SKM-1 treated with dmso at 0.1 percent for 144 hours (cell line): ENCODE measurements at regions not wholly inside any gene's neighbourhood (a gene's known extent, or its start where the extent isn't known, plus 50 kb on each side); places are given as distances from the start of the nearest gene placed in this dataset.

Experiments
- DNase-seq: peaks from one replicate; lab custom pipeline; 2025; ENCODE audit not compliant: unreplicated experiment; lab: John Stamatoyannopoulos, UW

GRCh38 chr7:155138204-155138603 lies 68.1 kb downstream of the HTR5A start:
- no peak for DNase-seq

- DNase-seq: no peak
Observed at GRCh38 chr7:155141562-155141961, 71.4 kb downstream of the HTR5A start.

DNA sequence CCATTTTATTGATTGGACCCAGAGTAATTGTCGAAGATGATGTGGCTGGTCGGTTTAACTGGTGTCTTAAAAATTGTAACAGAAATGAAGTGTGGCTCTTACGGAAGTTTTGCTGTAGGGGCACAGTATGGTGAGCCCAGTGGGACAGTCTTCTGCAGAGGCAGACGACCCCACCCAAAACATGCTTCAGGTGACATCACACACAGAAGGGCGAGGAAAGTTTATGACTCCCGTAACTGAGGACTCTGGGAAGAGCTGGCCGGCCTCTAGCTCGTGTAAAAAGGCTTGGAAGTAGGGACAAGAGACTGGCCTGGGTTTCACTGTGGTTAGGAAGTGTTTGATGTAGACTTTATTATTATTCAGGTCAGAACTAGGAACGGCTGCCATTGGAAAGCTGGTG lies 73.3 kb downstream of the HTR5A start:
- no peak for DNase-seq

DNA sequence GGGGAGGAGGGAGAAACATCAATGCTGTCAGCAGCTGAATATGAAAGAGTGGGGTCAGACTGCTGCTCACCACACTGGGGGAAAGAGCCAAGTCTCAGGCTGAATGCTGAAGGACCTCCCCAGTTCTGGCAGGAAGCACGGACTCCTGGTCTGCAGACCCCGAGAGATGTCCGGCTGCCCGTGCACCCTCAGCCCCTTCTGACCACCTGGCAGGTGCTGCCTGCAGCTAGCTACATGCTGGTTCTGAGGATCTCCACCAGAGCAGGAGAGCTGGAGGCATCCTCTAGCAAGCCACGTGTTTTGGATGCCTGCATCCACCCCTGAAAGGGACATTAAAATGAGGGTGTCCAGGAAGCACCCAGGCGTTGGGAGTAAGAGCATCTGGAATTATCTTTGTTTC lies 74.2 kb downstream of the HTR5A start:
- no peak for DNase-seq

GRCh38 chr7:155145477-155146255 lies 75.5 kb downstream of the HTR5A start:
- DNase-seq: no peak

GRCh38 chr7:155147172-155147571 lies 77.0 kb downstream of the HTR5A start:
- DNase-seq: no peak

DNA sequence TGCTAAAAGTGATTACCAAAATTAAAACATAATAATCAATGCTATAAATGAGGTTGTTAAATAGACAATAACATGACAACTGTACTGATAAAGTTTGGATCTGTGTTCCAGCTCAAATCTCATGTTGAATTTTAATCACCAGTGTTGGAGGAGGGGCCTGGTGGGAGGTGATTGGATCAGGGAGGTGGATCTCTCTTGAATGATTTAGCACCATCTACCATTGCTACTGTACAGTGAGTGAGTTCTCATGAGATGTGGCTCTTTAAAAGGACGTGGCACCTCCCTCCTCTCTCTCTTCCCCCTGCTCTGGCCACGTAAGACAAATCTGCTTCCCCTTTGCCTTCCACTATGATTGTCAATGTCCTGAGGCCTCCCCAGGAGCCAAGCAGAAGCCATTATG lies 77.5 kb downstream of the HTR5A start:
- DNase-seq: no peak

DNA sequence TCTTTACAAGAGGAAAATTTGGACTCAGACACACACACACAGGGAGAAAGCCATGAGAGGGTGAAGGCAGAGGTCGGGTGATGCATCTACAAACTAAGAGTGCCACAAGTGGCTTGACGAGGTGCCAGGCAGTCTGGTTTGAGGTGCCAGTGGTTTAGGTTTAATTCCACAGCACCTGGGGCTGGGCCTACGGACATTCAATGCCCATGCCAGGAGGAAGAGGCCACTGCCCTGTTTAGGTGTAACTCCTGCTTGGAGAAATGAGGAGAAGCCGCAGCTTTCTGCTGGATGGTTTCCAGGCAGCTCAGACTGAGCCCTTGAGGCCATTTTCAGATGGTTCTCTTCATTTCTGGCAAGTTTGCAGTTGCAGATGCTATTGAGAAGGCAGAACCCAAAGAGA lies 83.6 kb downstream of the HTR5A start:
- no peak for DNase-seq

DNA sequence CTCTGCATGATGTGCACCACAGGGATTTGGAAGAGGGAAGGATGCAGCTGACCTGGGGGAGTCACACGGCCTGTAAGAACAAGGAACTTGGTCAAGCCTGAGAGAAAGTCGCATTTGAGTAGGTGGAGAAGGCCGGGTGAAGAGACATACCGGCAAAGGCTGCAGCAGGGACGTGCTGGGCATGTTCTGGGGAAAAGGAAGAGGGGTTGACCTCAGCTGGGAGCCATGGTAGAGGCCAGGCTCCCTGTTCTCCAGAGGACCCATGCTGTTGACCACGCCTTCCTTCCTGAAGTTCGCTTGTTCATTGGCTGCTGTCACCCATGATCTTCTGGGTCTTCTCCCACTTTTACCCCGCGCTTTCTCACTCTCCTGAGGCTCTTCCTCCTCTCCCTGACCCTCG lies 84.5 kb downstream of the HTR5A start:
- DNase-seq: no peak

DNA sequence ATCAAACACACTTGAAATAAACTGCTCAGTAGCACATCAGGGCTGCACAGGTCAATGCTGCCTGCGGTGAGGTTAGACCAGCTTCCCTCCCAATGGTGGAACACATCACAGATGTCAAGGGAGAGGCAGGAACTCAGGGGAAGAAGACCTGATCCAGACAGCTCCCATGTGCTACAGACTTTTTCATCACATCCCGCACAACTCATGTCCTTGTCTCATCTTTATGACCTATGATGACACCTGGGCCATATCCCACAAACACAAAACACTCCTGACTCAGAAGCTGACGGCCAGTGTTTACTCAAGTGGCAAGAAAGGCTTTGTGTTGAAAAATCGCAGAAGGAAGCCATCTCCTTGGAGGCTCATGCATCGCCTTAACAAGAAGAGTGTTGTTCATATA lies 91.6 kb downstream of the HTR5A start:
- DNase-seq: no peak

DNA sequence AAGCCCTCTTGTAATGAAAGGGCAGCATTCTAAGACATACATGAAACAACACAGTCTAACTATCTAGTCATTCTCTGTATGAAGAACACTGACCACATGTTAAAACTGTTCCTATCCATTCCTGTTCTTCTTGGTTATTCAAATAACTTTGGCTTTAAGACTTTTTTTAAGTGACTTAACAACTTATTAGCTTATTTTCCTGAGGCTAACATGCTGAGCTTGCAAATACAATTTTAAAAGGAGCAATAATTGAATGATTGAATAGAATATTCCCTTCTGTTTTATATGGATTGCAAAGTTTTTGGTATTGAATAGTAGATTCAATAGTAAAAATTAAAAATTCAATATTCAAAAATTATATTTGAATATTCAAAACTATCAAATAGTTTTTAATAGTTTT lies 92.3 kb downstream of the HTR5A start:
- DNase-seq: no peak

DNA sequence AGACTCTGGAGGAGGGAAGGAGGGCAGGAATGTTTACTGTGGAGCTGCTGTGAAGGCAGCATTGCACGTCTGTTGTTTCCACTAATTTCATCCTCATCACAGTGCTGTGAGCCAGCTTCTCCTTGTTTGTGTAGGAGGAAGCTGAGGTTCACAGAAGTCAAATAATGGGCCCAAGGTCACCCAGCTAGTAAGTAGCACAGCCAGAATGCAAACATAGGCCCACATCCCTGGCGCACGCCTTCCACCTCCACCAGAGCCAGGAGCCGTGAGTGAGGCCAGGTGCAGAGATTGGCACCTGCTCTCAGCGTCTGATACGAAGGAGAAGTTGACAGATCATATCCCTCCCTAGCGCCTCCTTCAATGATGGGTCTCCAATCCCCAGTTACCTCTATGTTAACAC lies 93.6 kb downstream of the HTR5A start:
- no peak for DNase-seq

GRCh38 chr7:155164316-155164715 lies 94.2 kb downstream of the HTR5A start:
- no peak for DNase-seq

DNA sequence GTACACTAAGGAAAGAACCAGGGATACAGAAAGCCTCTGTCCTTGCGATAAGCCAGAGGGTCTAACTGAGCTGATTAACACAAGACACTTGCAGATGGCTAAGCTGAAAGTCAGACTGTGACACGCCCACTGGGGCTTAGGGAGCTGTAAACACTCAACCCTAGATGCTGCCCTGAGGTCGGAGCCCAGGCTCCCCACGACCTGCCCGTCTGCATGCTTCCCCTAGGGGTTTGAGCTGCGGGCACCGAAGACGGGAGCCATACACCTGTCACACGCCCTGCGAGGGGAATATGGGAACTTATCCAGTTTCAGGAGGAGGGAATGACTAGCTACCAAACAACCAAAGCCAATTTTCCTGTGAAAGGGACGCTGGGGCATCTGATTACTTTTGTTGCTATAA lies 96.0 kb downstream of the HTR5A start:
- no peak for DNase-seq

DNA sequence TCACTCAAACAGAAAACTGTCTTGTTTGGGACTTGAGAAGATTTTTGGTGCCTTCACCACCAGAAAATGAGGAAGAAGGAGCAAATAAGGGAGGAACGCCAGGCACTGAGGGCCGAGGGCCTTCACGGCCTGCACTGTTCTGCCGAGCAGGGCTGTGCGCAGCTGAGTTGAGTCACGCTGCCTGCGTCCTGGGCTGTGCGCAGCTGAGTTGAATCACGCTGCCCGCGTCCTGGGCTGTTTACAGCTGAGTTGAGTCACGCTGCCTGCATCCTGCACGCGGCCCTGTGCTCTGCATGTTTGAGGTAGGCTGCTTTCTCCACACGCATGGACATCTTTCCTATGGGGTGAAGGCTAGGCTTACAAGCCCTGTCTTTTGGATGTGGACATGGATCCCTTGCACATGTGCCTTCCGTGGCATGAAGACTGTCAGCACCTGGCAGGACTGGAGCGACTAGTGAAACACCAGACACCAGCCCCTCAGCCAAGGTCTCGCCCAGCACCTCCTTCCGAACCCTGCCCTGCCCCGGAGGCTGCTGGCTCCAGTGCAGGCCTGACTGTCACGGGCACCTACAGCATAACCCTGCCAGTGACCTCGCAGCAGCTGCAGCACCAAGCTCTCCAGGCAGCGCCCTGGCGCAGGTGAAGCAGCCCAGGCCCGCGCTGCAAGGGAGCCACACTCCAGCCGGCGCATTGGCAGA lies 96.7 kb downstream of the HTR5A start:
- DNase-seq: no peak

GRCh38 chr7:155167706-155168365 lies 97.7 kb downstream of the HTR5A start:
- DNase-seq: no peak

GRCh38 chr7:155168597-155169480 lies 98.7 kb downstream of the HTR5A start:
- no peak for DNase-seq

DNA sequence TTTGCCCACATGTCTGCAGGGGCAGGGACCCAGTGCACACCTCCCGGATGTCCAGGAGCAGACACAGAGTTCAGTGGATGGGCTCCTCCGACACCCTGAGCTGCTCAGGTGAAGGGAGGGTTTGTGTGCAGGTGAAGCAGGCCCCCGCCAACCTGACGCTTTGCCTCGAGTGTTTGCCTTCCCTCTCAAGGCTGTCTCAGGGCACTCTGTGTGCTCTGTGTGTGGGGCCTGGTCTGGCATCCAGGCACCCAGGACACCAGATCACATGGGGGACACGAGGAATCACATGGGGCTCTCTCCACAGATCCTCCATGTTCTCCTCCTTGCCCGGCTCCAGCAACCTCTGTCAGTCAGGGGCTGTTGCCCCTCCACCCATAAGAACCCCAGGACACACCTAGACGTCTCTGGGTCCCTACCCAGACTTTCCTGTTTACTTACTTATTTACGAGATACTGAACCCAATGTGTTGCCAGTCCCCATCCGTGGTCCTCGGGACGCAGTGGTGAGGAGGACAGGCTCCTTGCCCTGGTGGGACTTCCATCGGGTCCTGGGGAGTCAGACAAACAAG lies 99.5 kb downstream of the HTR5A start:
- DNase-seq: no peak

DNA sequence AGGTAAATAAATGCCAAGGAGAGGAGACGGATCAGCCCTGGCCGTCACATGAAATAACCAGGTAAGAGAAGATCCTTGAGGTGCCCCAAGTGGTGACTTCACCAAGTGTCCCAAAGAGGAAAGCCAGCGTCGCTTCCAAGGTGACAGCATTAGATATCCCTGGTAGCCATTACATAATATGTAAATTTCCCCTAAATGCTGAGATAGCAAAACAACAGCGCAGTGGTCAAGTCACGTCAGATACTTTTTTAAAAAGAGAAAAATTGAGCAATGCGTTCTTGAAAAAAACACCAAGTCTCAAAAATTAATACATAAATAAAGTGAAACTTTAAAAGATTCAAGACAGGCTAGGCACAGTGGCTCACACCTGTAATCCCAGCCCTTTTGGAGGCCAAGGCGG lies 100.2 kb downstream of the HTR5A start:
- no peak for DNase-seq

GRCh38 chr7:155172141-155172540 lies 102.0 kb downstream of the HTR5A start:
- DNase-seq: no peak

DNA sequence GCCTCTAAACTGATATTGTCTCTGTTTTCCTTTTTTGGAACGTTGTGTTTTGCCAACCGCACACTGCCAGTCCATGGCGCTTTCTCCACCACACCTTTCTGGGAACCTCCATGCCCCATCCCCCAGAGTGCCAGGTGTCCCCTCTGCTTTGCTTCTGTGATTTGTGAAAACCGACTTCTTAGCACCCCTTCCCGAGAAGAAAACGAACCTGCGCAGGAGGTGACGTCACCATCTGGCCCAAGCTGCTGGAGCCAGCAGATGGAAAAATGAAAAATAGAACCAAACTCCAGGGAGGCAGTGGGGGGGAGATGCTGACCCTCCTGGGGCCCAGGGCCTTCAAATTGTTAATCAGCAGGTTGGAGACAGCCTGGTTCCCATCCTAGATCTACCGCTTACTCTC lies 103.8 kb downstream of the HTR5A start:
- no peak for DNase-seq
